Neural crest cell (in vitro differentiated cells): ENCODE measurements at regions not wholly inside any gene's neighbourhood (a gene's known extent, or its start where the extent isn't known, plus 50 kb on each side); places are given as distances from the start of the nearest gene placed in this dataset.

Experiments used
- DNase-seq: peaks from one replicate; pipeline ENCODE4 v3.0.0; 2021; ENCODE audit warnings: low read depth, mixed read lengths, low spot score
- H3K27ac Mint-ChIP-seq: one replicate; pipeline ENCODE4 v1.8.0; 2021; ENCODE audit warnings: mild to moderate bottlenecking, mixed read lengths; ENCODE audit not compliant: unreplicated experiment
- H3K27me3 Mint-ChIP-seq: 2 replicates; pipeline ENCODE4 v1.8.0; 2021; ENCODE audit warnings: low read depth, mild to moderate bottlenecking, mixed read lengths
- H3K36me3 Mint-ChIP-seq: 2 replicates; pipeline ENCODE4 v1.8.0; 2021; ENCODE audit warnings: low read depth, mild to moderate bottlenecking, mixed read lengths
- H3K4me1 Mint-ChIP-seq: 2 replicates; pipeline ENCODE4 v1.8.0; 2021; ENCODE audit warnings: mixed read lengths
- H3K4me3 Mint-ChIP-seq: one replicate; pipeline ENCODE4 v1.8.0; 2021; ENCODE audit warnings: mild to moderate bottlenecking, mixed read lengths
- H3K9me3 Mint-ChIP-seq: 2 replicates; pipeline ENCODE4 v1.8.0; 2021; ENCODE audit warnings: mixed read lengths
- TF ChIP-seq, protein P1 (sequence below): fragments of 200-600 bp; sonication (generic); conservative IDR thresholded peaks from 2 replicates; pipeline ENCODE4 v1.5.0; 2021; ENCODE audit warnings: antibody characterized with exemption, mild to moderate bottlenecking

- DNase-seq = no peak
- TF ChIP-seq, protein P1, sequence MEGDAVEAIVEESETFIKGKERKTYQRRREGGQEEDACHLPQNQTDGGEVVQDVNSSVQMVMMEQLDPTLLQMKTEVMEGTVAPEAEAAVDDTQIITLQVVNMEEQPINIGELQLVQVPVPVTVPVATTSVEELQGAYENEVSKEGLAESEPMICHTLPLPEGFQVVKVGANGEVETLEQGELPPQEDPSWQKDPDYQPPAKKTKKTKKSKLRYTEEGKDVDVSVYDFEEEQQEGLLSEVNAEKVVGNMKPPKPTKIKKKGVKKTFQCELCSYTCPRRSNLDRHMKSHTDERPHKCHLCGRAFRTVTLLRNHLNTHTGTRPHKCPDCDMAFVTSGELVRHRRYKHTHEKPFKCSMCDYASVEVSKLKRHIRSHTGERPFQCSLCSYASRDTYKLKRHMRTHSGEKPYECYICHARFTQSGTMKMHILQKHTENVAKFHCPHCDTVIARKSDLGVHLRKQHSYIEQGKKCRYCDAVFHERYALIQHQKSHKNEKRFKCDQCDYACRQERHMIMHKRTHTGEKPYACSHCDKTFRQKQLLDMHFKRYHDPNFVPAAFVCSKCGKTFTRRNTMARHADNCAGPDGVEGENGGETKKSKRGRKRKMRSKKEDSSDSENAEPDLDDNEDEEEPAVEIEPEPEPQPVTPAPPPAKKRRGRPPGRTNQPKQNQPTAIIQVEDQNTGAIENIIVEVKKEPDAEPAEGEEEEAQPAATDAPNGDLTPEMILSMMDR = no peak
Measured at GRCh38 chr4:35025152-35025834, 1219.0 kb downstream of the ARAP2 start.

GRCh38 chr4:35038079-35038805 is 1206.1 kb downstream of the ARAP2 start:
- no peak for DNase-seq
- H3K4me1 Mint-ChIP-seq = no peaks in the 10 kb centered on the region
- H3K9me3 Mint-ChIP-seq = peaks cover 8% of the 10 kb centered on the region
- no peak overlapping the region for H3K4me3 Mint-ChIP-seq
- TF ChIP-seq, protein P1 = no peak
- no peak overlapping the region for H3K27ac Mint-ChIP-seq
- H3K27me3 Mint-ChIP-seq = no peaks in the 10 kb centered on the region
- H3K36me3 Mint-ChIP-seq = no peaks in the 10 kb centered on the region

More at GRCh38 chr4:35025152-35025834, 1219.0 kb downstream of the ARAP2 start:
- H3K9me3 Mint-ChIP-seq = peaks cover 12% of the 10 kb centered on the region
- peaks cover 7% of the 10 kb centered on the region for H3K36me3 Mint-ChIP-seq
- no peak overlapping the region for H3K27ac Mint-ChIP-seq
- no peak overlapping the region for H3K4me3 Mint-ChIP-seq
- H3K27me3 Mint-ChIP-seq = no peaks in the 10 kb centered on the region
- no peaks in the 10 kb centered on the region for H3K4me1 Mint-ChIP-seq

- no peak overlapping the region for H3K27ac Mint-ChIP-seq
- TF ChIP-seq, protein P1 = no peak
- no peaks in the 10 kb centered on the region for H3K27me3 Mint-ChIP-seq
- H3K9me3 Mint-ChIP-seq = peaks cover 6% of the 10 kb centered on the region
- DNase-seq = no peak
- no peaks in the 10 kb centered on the region for H3K36me3 Mint-ChIP-seq
- H3K4me3 Mint-ChIP-seq = no peak overlapping the region
- no peaks in the 10 kb centered on the region for H3K4me1 Mint-ChIP-seq
Measured at GRCh38 chr4:35038845-35039244, 1205.5 kb downstream of the ARAP2 start.

- Mint-ChIP-seq H3K27me3 (no peaks in the 10 kb centered on the region), H3K27ac (no peak overlapping the region), H3K4me3 (no peak overlapping the region), H3K9me3 (no peaks in the 10 kb centered on the region), H3K36me3 (no peaks in the 10 kb centered on the region), H3K4me1 (no peaks in the 10 kb centered on the region)
- TF ChIP-seq, protein P1 = no peak
- DNase-seq = no peak
Measured at GRCh38 chr4:35052546-35052945, 1191.8 kb downstream of the ARAP2 start.

DNA sequence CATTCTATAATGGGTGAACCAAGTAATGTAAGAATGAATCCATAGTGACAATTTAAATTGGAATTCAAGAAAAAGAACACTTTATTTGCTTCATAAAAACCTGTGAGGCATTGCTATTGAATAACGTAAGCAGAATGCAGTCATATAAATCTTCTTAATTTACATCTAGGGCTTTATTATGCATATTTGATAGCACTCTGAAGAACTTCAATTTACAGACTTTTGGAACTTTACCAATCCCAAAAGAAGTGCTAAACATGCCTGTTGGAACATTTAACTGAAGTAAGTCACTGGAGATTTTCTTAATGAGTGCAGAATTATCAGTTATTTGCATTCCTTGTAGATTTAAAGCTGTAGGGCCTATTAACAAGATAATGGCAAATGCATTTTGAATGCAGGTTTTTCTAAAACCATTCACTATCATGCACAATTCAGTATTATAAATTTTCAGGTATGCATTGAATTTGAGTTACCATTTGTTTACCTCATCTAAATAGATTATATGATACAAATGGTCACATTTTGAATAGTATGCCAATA is 1181.2 kb downstream of the ARAP2 start:
- no peak for DNase-seq
- Mint-ChIP-seq H3K36me3 (no peaks in the 10 kb centered on the region), H3K4me3 (no peak overlapping the region), H3K4me1 (no peaks in the 10 kb centered on the region), H3K27me3 (no peaks in the 10 kb centered on the region), H3K27ac (no peak overlapping the region), H3K9me3 (peaks cover 3% of the 10 kb centered on the region)
- TF ChIP-seq, protein P1 = no peak
